ENCODE measurements at regions not wholly inside any gene's neighbourhood (a gene's known extent, or its start where the extent isn't known, plus 50 kb on each side); places are given as distances from the start of the nearest gene placed in this dataset.

GRCh38 chr4:179601671-179602070, 2159.4 kb upstream of the AGA start:
- no peak overlapping the region for H3K4me3 ChIP-seq (ENCODE audit: low read length)
- CTCF ChIA-PET = no interaction called here
- no peak overlapping the region for H3K4me3 Mint-ChIP-seq
- H3K9me3 Mint-ChIP-seq = peaks cover 2 to 31% (median 10%) of the 10 kb centered on the region in 5 donors
- no peaks in the 10 kb centered on the region for H3K36me3 ChIP-seq (ENCODE audit: insufficient read depth, low read length)
- H3K9me3 ChIP-seq (ENCODE audit: low read length) = no peaks in the 10 kb centered on the region
- no peaks in the 10 kb centered on the region for H3K27me3 Mint-ChIP-seq
- H3K27ac ChIP-seq (ENCODE audit: low read depth, low read length) = no peak overlapping the region
- H3K27me3 ChIP-seq (ENCODE audit: insufficient read depth, low read length, poor library complexity, severe bottlenecking) = no peaks in the 10 kb centered on the region
- no peak for DNase-seq
- H3K4me1 ChIP-seq (ENCODE audit: insufficient read depth, low read length) = no peaks in the 10 kb centered on the region
- H3K4me1 Mint-ChIP-seq = no peaks in the 10 kb centered on the region
- no peaks in the 10 kb centered on the region for H3K36me3 Mint-ChIP-seq
- H3K27ac Mint-ChIP-seq = no peak overlapping the region
- POLR2A ChIA-PET = no interaction called here

GRCh38 chr4:179605196-179605595, 2163.0 kb upstream of the AGA start:
- no peak overlapping the region for H3K27ac Mint-ChIP-seq
- DNase-seq = no peak
- Histone ChIP-seq H3K9me3 (ENCODE audit: low read length) (no peaks in the 10 kb centered on the region), H3K27me3 (ENCODE audit: insufficient read depth, low read length, poor library complexity, severe bottlenecking) (no peaks in the 10 kb centered on the region), H3K36me3 (ENCODE audit: insufficient read depth, low read length) (no peaks in the 10 kb centered on the region), H3K4me3 (ENCODE audit: low read length) (no peak overlapping the region), H3K4me1 (ENCODE audit: insufficient read depth, low read length) (no peaks in the 10 kb centered on the region), H3K27ac (ENCODE audit: low read depth, low read length) (no peak overlapping the region)
- H3K4me3 Mint-ChIP-seq = no peak overlapping the region
- ChIA-PET POLR2A (no interaction called here), CTCF (no interaction called here)
- no peaks in the 10 kb centered on the region for H3K4me1 Mint-ChIP-seq
- no peaks in the 10 kb centered on the region for H3K36me3 Mint-ChIP-seq
- H3K27me3 Mint-ChIP-seq = no peaks in the 10 kb centered on the region
- H3K9me3 Mint-ChIP-seq = peaks cover 0 to 35% (median 10%) of the 10 kb centered on the region in 5 donors

GRCh38 chr4:179607003-179607402, 2164.8 kb upstream of the AGA start:
- CTCF ChIA-PET = no interaction called here
- H3K4me1 Mint-ChIP-seq = no peaks in the 10 kb centered on the region

GRCh38 chr4:179615704-179616103, 2173.5 kb upstream of the AGA start:
- peaks cover 0 to 14% (median 7%) of the 10 kb centered on the region in 5 donors for H3K9me3 Mint-ChIP-seq
- H3K27me3 ChIP-seq (ENCODE audit: insufficient read depth, low read length, poor library complexity, severe bottlenecking) = no peaks in the 10 kb centered on the region
- no peaks in the 10 kb centered on the region for H3K4me1 ChIP-seq (ENCODE audit: insufficient read depth, low read length)
- H3K9me3 ChIP-seq (ENCODE audit: low read length) = no peaks in the 10 kb centered on the region
- no peaks in the 10 kb centered on the region for H3K36me3 ChIP-seq (ENCODE audit: insufficient read depth, low read length)
- H3K36me3 Mint-ChIP-seq = no peaks in the 10 kb centered on the region
- no peak overlapping the region for H3K27ac ChIP-seq (ENCODE audit: low read depth, low read length)
- no peak overlapping the region for H3K27ac Mint-ChIP-seq
- no peak overlapping the region for H3K4me3 Mint-ChIP-seq
- H3K4me1 Mint-ChIP-seq = no peaks in the 10 kb centered on the region
- ChIA-PET POLR2A (no interaction called here), CTCF (no interaction called here)
- no peaks in the 10 kb centered on the region for H3K27me3 Mint-ChIP-seq
- no peak for DNase-seq
- no peak overlapping the region for H3K4me3 ChIP-seq (ENCODE audit: low read length)

More at GRCh38 chr4:179607003-179607402, 2164.8 kb upstream of the AGA start:
- Histone ChIP-seq H3K9me3 (ENCODE audit: low read length) (no peaks in the 10 kb centered on the region), H3K4me3 (ENCODE audit: low read length) (no peak overlapping the region), H3K4me1 (ENCODE audit: insufficient read depth, low read length) (no peaks in the 10 kb centered on the region), H3K36me3 (ENCODE audit: insufficient read depth, low read length) (no peaks in the 10 kb centered on the region), H3K27me3 (ENCODE audit: insufficient read depth, low read length, poor library complexity, severe bottlenecking) (no peaks in the 10 kb centered on the region), H3K27ac (ENCODE audit: low read depth, low read length) (no peak overlapping the region)
- Mint-ChIP-seq H3K36me3 (no peaks in the 10 kb centered on the region), H3K4me3 (no peak overlapping the region), H3K27ac (no peak overlapping the region), H3K9me3 (peaks cover 0 to 30% (median 10%) of the 10 kb centered on the region in 5 donors), H3K27me3 (no peaks in the 10 kb centered on the region)
- DNase-seq = no peak
- POLR2A ChIA-PET = no interaction called here

- H3K27me3 ChIP-seq (ENCODE audit: insufficient read depth, low read length, poor library complexity, severe bottlenecking) = no peaks in the 10 kb centered on the region
Measured at GRCh38 chr4:179618966-179619365, 2176.7 kb upstream of the AGA start.

GRCh38 chr4:179624768-179625181, 2182.5 kb upstream of the AGA start:
- peaks cover 0 to 6% (median 0%) of the 10 kb centered on the region in 5 donors for H3K9me3 Mint-ChIP-seq

More at GRCh38 chr4:179618966-179619365, 2176.7 kb upstream of the AGA start:
- CTCF ChIA-PET = no interaction called here
- H3K4me1 ChIP-seq (ENCODE audit: insufficient read depth, low read length) = no peaks in the 10 kb centered on the region
- no peak overlapping the region for H3K27ac ChIP-seq (ENCODE audit: low read depth, low read length)
- Mint-ChIP-seq H3K27me3 (no peaks in the 10 kb centered on the region), H3K4me1 (no peaks in the 10 kb centered on the region), H3K36me3 (no peaks in the 10 kb centered on the region), H3K27ac (no peak overlapping the region), H3K4me3 (no peak overlapping the region), H3K9me3 (peaks cover 0 to 3% (median 3%) of the 10 kb centered on the region in 5 donors)
- POLR2A ChIA-PET = no interaction called here
- no peak overlapping the region for H3K4me3 ChIP-seq (ENCODE audit: low read length)
- no peaks in the 10 kb centered on the region for H3K9me3 ChIP-seq (ENCODE audit: low read length)
- no peak for DNase-seq
- H3K36me3 ChIP-seq (ENCODE audit: insufficient read depth, low read length) = no peaks in the 10 kb centered on the region

GRCh38 chr4:179625406-179625805, 2183.2 kb upstream of the AGA start:
- H3K4me3 ChIP-seq (ENCODE audit: low read length) = no peak overlapping the region
- no peaks in the 10 kb centered on the region for H3K4me1 Mint-ChIP-seq
- no peak overlapping the region for H3K27ac ChIP-seq (ENCODE audit: low read depth, low read length)
- H3K27me3 Mint-ChIP-seq = peaks cover 0 to 2% of the 10 kb centered on the region in 2 donors
- H3K27me3 ChIP-seq (ENCODE audit: insufficient read depth, low read length, poor library complexity, severe bottlenecking) = no peaks in the 10 kb centered on the region
- H3K36me3 ChIP-seq (ENCODE audit: insufficient read depth, low read length) = no peaks in the 10 kb centered on the region
- H3K9me3 Mint-ChIP-seq = peaks cover 0 to 6% (median 0%) of the 10 kb centered on the region in 5 donors
- no peaks in the 10 kb centered on the region for H3K9me3 ChIP-seq (ENCODE audit: low read length)
- DNase-seq = no peak
- POLR2A ChIA-PET = no interaction called here
- CTCF ChIA-PET = no interaction called here
- no peaks in the 10 kb centered on the region for H3K4me1 ChIP-seq (ENCODE audit: insufficient read depth, low read length)
- no peaks in the 10 kb centered on the region for H3K36me3 Mint-ChIP-seq
- no peak overlapping the region for H3K4me3 Mint-ChIP-seq
- H3K27ac Mint-ChIP-seq = no peak overlapping the region

More at GRCh38 chr4:179624768-179625181, 2182.5 kb upstream of the AGA start:
- ChIA-PET CTCF (no interaction called here), POLR2A (no interaction called here)
- Histone ChIP-seq H3K9me3 (ENCODE audit: low read length) (no peaks in the 10 kb centered on the region), H3K4me3 (ENCODE audit: low read length) (no peak overlapping the region), H3K36me3 (ENCODE audit: insufficient read depth, low read length) (no peaks in the 10 kb centered on the region), H3K27ac (ENCODE audit: low read depth, low read length) (no peak overlapping the region), H3K4me1 (ENCODE audit: insufficient read depth, low read length) (no peaks in the 10 kb centered on the region), H3K27me3 (ENCODE audit: insufficient read depth, low read length, poor library complexity, severe bottlenecking) (no peaks in the 10 kb centered on the region)
- H3K36me3 Mint-ChIP-seq = no peaks in the 10 kb centered on the region
- DNase-seq = no peak
- peaks cover 0 to 2% of the 10 kb centered on the region in 2 donors for H3K27me3 Mint-ChIP-seq
- H3K4me3 Mint-ChIP-seq = no peak overlapping the region
- no peak overlapping the region for H3K27ac Mint-ChIP-seq
- no peaks in the 10 kb centered on the region for H3K4me1 Mint-ChIP-seq

- Histone ChIP-seq H3K4me1 (ENCODE audit: insufficient read depth, low read length) (no peaks in the 10 kb centered on the region), H3K9me3 (ENCODE audit: low read length) (no peaks in the 10 kb centered on the region), H3K27ac (ENCODE audit: low read depth, low read length) (no peak overlapping the region), H3K36me3 (ENCODE audit: insufficient read depth, low read length) (no peaks in the 10 kb centered on the region), H3K4me3 (ENCODE audit: low read length) (no peak overlapping the region), H3K27me3 (ENCODE audit: insufficient read depth, low read length, poor library complexity, severe bottlenecking) (no peaks in the 10 kb centered on the region)
- ChIA-PET POLR2A (no interaction called here), CTCF (no interaction called here)
- DNase-seq = no peak
- H3K27me3 Mint-ChIP-seq = peaks cover 0 to 2% of the 10 kb centered on the region in 2 donors
- no peak overlapping the region for H3K4me3 Mint-ChIP-seq
- no peak overlapping the region for H3K27ac Mint-ChIP-seq
- H3K36me3 Mint-ChIP-seq = no peaks in the 10 kb centered on the region
- no peaks in the 10 kb centered on the region for H3K4me1 Mint-ChIP-seq
- H3K9me3 Mint-ChIP-seq = peaks cover 0 to 6% (median 0%) of the 10 kb centered on the region in 5 donors
Measured at GRCh38 chr4:179626687-179627086, 2184.4 kb upstream of the AGA start.

- Histone ChIP-seq H3K27ac (ENCODE audit: low read depth, low read length) (no peak overlapping the region), H3K4me1 (ENCODE audit: insufficient read depth, low read length) (no peaks in the 10 kb centered on the region), H3K4me3 (ENCODE audit: low read length) (no peak overlapping the region), H3K9me3 (ENCODE audit: low read length) (no peaks in the 10 kb centered on the region), H3K36me3 (ENCODE audit: insufficient read depth, low read length) (no peaks in the 10 kb centered on the region), H3K27me3 (ENCODE audit: insufficient read depth, low read length, poor library complexity, severe bottlenecking) (no peaks in the 10 kb centered on the region)
- peaks cover 2 to 11% (median 5%) of the 10 kb centered on the region in 5 donors for H3K9me3 Mint-ChIP-seq
- H3K4me3 Mint-ChIP-seq = no peak overlapping the region
- H3K36me3 Mint-ChIP-seq = no peaks in the 10 kb centered on the region
- no peak overlapping the region for H3K27ac Mint-ChIP-seq
- H3K27me3 Mint-ChIP-seq = no peaks in the 10 kb centered on the region
- DNase-seq = no peak
- POLR2A ChIA-PET = no interaction called here
- no peaks in the 10 kb centered on the region for H3K4me1 Mint-ChIP-seq
- CTCF ChIA-PET = no interaction called here
Measured at GRCh38 chr4:179631321-179631720, 2189.1 kb upstream of the AGA start.
